H1 (cell line): ENCODE measurements at regions not wholly inside any gene's neighbourhood (a gene's known extent, or its start where the extent isn't known, plus 50 kb on each side); places are given as distances from the start of the nearest gene placed in this dataset.

Source experiments
- CTCF ChIA-PET: fragments of 300-600 bp; sonication (Branson Sonifier 250); formaldehyde crosslinking; loops from one replicate; lab custom pipeline; 2021; ENCODE audit not compliant: partially characterized antibody; lab: Charles Lee
- POLR2A ChIA-PET: fragments of 300-600 bp; sonication (Branson Sonifier 250); formaldehyde crosslinking; loops from one replicate; lab custom pipeline; 2021; ENCODE audit warnings: inconsistent platforms; ENCODE audit not compliant: partially characterized antibody; lab: Charles Lee
- DNase-seq, 2 experiments: peaks; one replicate each; pipeline versions ENCODE4 v3.0.0 to v3.0.0-alpha.2; 2010 to 2022; ENCODE audit warnings: low spot score in 2 of 2, low read depth in 1 of 2, mixed read lengths in 1 of 2
- FAIRE-seq: peaks from 2 replicates; lab custom pipeline; 2011; peaks lifted over from hg19 to GRCh38; lab: Jason Lieb, UNC
- H2AFZ ChIP-seq: 2 replicates; pipeline ENCODE4 v1.8.1; 2012; ENCODE audit warnings: low read length, inconsistent platforms
- H2AK5ac ChIP-seq: 2 replicates; pipeline ENCODE4 v1.6.1; 2013; ENCODE audit warnings: low read depth, low read length
- H2BK120ac ChIP-seq: replicated peaks from 2 replicates; pipeline ENCODE3; 2013; ENCODE audit warnings: low read depth, low read length, inconsistent platforms
- H2BK12ac ChIP-seq: 2 replicates; pipeline ENCODE4 v1.6.1; 2013; ENCODE audit warnings: low read depth, low read length
- H2BK15ac ChIP-seq: 2 replicates; pipeline ENCODE4 v1.6.1; 2013; ENCODE audit warnings: low read length
- H2BK20ac ChIP-seq: 2 replicates; pipeline ENCODE4 v1.6.1; 2013; ENCODE audit warnings: low read length
- H2BK5ac ChIP-seq: 2 replicates; pipeline ENCODE4 v1.6.1; 2013; ENCODE audit warnings: low read depth, low read length
- H3K14ac ChIP-seq: 2 replicates; pipeline ENCODE4 v1.6.1; 2013; ENCODE audit warnings: inconsistent platforms; ENCODE audit not compliant: insufficient read length
- H3K18ac ChIP-seq: 2 replicates; pipeline ENCODE4 v1.6.1; 2013; ENCODE audit warnings: low read length; ENCODE audit errors: extremely low read depth
- H3K23ac ChIP-seq: 2 replicates; pipeline ENCODE4 v1.6.1; 2013; ENCODE audit warnings: inconsistent platforms; ENCODE audit not compliant: insufficient read length
- H3K23me2 ChIP-seq: 2 replicates; pipeline ENCODE4 v1.6.1; 2013; ENCODE audit warnings: low read depth, low read length
- H3K27ac ChIP-seq: 2 replicates; pipeline ENCODE4 v1.6.1; 2011; ENCODE audit warnings: low read depth, low read length, inconsistent platforms
- H3K27me3 ChIP-seq, 4 experiments: replicated peaks in 1 of 4; 1 replicate in 1 of 4; 2 replicates in 3 of 4; pipeline versions ENCODE4 v1.6.1 to v1.8.1; 2011 to 2013; ENCODE audit warnings: low read length in 3 of 4, mild to moderate bottlenecking in 3 of 4, inconsistent platforms in 2 of 4, mixed read lengths in 2 of 4, moderate library complexity in 1 of 4; ENCODE audit not compliant: control insufficient read depth in 3 of 4, insufficient read depth in 3 of 4; ENCODE audit errors: extremely low read depth in 1 of 4
- H3K36me3 ChIP-seq, 4 experiments: 2 replicates each; pipeline versions ENCODE4 v1.6.1 to v1.8.1; 2011 to 2013; ENCODE audit warnings: mild to moderate bottlenecking in 4 of 4, low read length in 3 of 4, moderate library complexity in 2 of 4, control low read depth in 1 of 4, inconsistent platforms in 1 of 4; ENCODE audit not compliant: insufficient read depth in 4 of 4, control insufficient read depth in 2 of 4
- H3K4ac ChIP-seq: replicated peaks from 2 replicates; pipeline ENCODE3; 2013; ENCODE audit warnings: low read length, low read depth, mixed read lengths, inconsistent platforms; ENCODE audit not compliant: insufficient read length
- H3K4me1 ChIP-seq, 4 experiments: replicated peaks in 1 of 4; 1 replicate in 1 of 4; 2 replicates in 3 of 4; pipeline versions ENCODE4 v1.6.1 to v1.8.1; 2011 to 2013; ENCODE audit warnings: low read length in 3 of 4, inconsistent platforms in 2 of 4, mixed read lengths in 1 of 4; ENCODE audit not compliant: insufficient read depth in 4 of 4, control insufficient read depth in 3 of 4
- H3K4me2 ChIP-seq, 2 experiments: 2 replicates each; pipeline versions ENCODE4 v1.6.1 to v1.8.1; 2011 to 2013; ENCODE audit warnings: low read depth in 2 of 2, low read length in 2 of 2, control low read depth in 1 of 2, inconsistent platforms in 1 of 2, mild to moderate bottlenecking in 1 of 2; ENCODE audit not compliant: insufficient read depth in 1 of 2
- H3K4me3 ChIP-seq, 4 experiments: fragments of 200-600, 300-600 bp in 1 of 4; sonication (generic), shearing (Covaris generic), sonication (Bioruptor Twin) in 1 of 4; 2 replicates each; pipeline versions ENCODE4 v1.5.1 to v1.8.1; 2011 to 2016; ENCODE audit warnings: low read length in 4 of 4, low read depth in 3 of 4, control low read depth in 2 of 4, inconsistent platforms in 2 of 4, mild to moderate bottlenecking in 2 of 4, mixed read lengths in 1 of 4, moderate library complexity in 1 of 4; ENCODE audit not compliant: insufficient read depth in 2 of 4; ENCODE audit errors: extremely low read depth in 1 of 4
- H3K56ac ChIP-seq: replicated peaks from 2 replicates; pipeline ENCODE3; 2013; ENCODE audit warnings: low read depth, mild to moderate bottlenecking, mixed read lengths, low read length, inconsistent platforms; ENCODE audit not compliant: insufficient read length
- H3K79me1 ChIP-seq: 2 replicates; pipeline ENCODE4 v1.6.1; 2013; ENCODE audit warnings: low read depth, low read length, control low read depth
- H3K79me2 ChIP-seq, 2 experiments: 2 replicates each; pipeline versions ENCODE4 v1.6.1 to v1.8.1; 2012 to 2013; ENCODE audit warnings: low read length in 2 of 2, mild to moderate bottlenecking in 2 of 2, inconsistent platforms in 1 of 2; ENCODE audit not compliant: insufficient read depth in 2 of 2, control insufficient read depth in 1 of 2
- H3K9ac ChIP-seq, 4 experiments: replicated peaks in 1 of 4; 1 replicate in 1 of 4; 2 replicates in 3 of 4; pipeline versions ENCODE4 v1.6.1 to v1.8.1; 2011 to 2013; ENCODE audit warnings: low read depth in 3 of 4, low read length in 3 of 4, control low read depth in 2 of 4, mild to moderate bottlenecking in 2 of 4, moderate library complexity in 2 of 4, inconsistent platforms in 1 of 4; ENCODE audit errors: extremely low read depth in 1 of 4
- H3K9me3 ChIP-seq, 2 experiments: 2 replicates each; pipeline versions ENCODE4 v1.6.1 to v1.8.1; 2012 to 2013; ENCODE audit warnings: mild to moderate bottlenecking in 2 of 2, moderate library complexity in 2 of 2, control low read depth in 1 of 2, inconsistent platforms in 1 of 2, low read depth in 1 of 2, low read length in 1 of 2, mixed read lengths in 1 of 2; ENCODE audit not compliant: insufficient read depth in 2 of 2
- H4K20me1 ChIP-seq, 2 experiments: replicated peaks in 1 of 2; 2 replicates each; pipeline versions ENCODE3 to v1.8.1; 2011 to 2013; ENCODE audit warnings: inconsistent platforms in 2 of 2, low read length in 2 of 2, mild to moderate bottlenecking in 1 of 2; ENCODE audit not compliant: insufficient read depth in 2 of 2, control insufficient read depth in 1 of 2
- H4K5ac ChIP-seq: 2 replicates; pipeline ENCODE4 v1.6.1; 2013; ENCODE audit warnings: low read length, low read depth, mixed read lengths, inconsistent platforms; ENCODE audit not compliant: insufficient read length
- H4K8ac ChIP-seq: 2 replicates; pipeline ENCODE4 v1.8.0; 2013; ENCODE audit warnings: mild to moderate bottlenecking, moderate library complexity, low read length, inconsistent platforms; ENCODE audit not compliant: insufficient read depth; ENCODE audit errors: extremely low read depth
- H4K91ac ChIP-seq: replicated peaks from 2 replicates; pipeline ENCODE3; 2013; ENCODE audit warnings: low read length, mixed read lengths, inconsistent platforms; ENCODE audit not compliant: insufficient read length
- GTF2F1 ChIP-seq: IDR thresholded peaks from 2 replicates; pipeline ENCODE4 v1.6.1; 2012; ENCODE audit warnings: low read depth, low read length, improper control_type of control experiment, borderline replicate concordance
- KDM4A ChIP-seq: IDR thresholded peaks from one replicate; pipeline ENCODE4 v1.7.1; 2012; ENCODE audit warnings: low read depth, mild to moderate bottlenecking, moderate library complexity, low read length, inconsistent platforms; ENCODE audit not compliant: severe bottlenecking
- RXRA ChIP-seq: IDR thresholded peaks from 2 replicates; pipeline ENCODE4 v1.6.1; 2011; ENCODE audit warnings: low read depth, mild to moderate bottlenecking, low read length, moderate library complexity; ENCODE audit not compliant: insufficient read depth
- SIRT6 ChIP-seq: IDR thresholded peaks from one replicate; pipeline ENCODE4 v1.7.1; 2012; ENCODE audit warnings: low read length, inconsistent platforms
- SRF ChIP-seq: IDR thresholded peaks from 2 replicates; pipeline ENCODE4 v1.6.1; 2011; ENCODE audit warnings: mild to moderate bottlenecking, low read depth, low read length, moderate library complexity
- TBP ChIP-seq: IDR thresholded peaks from 2 replicates; pipeline ENCODE4 v1.6.1; 2011; ENCODE audit warnings: low read depth, low read length, improper control_type of control experiment
- whole genome bisulfite sequencing, 2 experiments: shearing (Covaris generic) in 1 of 2; methylation state at CpG; one replicate each; pipeline versions ENCODE4 v1.1.6 to v1.1.7; 2013 to 2015; ENCODE audit warnings: low lambda C conversion rate in 2 of 2, mixed read lengths in 2 of 2, inconsistent platforms in 1 of 2, low coverage in 1 of 2, missing lambda C conversion rate in 1 of 2; ENCODE audit not compliant: insufficient replicate concordance in 2 of 2, insufficient coverage in 1 of 2, insufficient read length in 1 of 2; ENCODE audit errors: extremely low coverage in 1 of 2, missing lambda C conversion rate in 1 of 2; 5-methylcytosine and 5-hydroxymethylcytosine counted together

DNA sequence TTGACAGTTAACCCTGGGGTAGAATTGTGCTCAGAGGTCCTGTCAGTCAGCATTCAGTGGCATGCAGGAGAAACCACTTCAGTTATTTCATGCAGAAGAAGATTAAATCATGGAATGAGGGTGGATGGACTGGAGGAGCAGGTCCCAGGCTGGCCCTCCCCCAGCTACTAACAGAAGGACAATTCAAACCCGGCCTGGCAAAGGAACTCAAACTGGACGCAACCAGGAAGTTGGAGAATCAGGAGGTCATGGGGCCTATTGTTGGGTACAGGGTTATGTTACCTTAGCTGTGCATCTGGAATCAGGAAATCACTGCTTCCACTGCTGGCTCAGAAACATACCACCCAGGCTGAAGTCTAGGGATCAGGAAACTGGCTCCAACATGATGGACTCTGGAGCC is 121.4 kb downstream of the GPAT3 start:
- H3K4me2 ChIP-seq = no peak overlapping the region
- H3K4ac ChIP-seq = no peak overlapping the region
- CTCF ChIA-PET = interaction anchor here (5.1 kb wide), 1 partner anchor 12 kb away, joined by 30 read pairs; no protein-coding TSS in a partner anchor
- no peaks in the 10 kb centered on the region for H3K9me3 ChIP-seq
- no peak overlapping the region for H4K5ac ChIP-seq
- no peak overlapping the region for H3K14ac ChIP-seq
- no peak for DNase-seq
- H3K23me2 ChIP-seq = no peaks in the 10 kb centered on the region
- no peak overlapping the region for H3K23ac ChIP-seq
- H3K9ac ChIP-seq = no peak overlapping the region
- no peak overlapping the region for H2AFZ ChIP-seq
- no peak overlapping the region for H3K4me3 ChIP-seq
- no peak overlapping the region for H2BK120ac ChIP-seq
- no peak for FAIRE-seq
- no peak overlapping the region for H4K8ac ChIP-seq
- no peak overlapping the region; the same call in 1 of the 2 replicates for H2AK5ac ChIP-seq
- POLR2A ChIA-PET = no interaction called here
- H4K91ac ChIP-seq = no peak overlapping the region
- TF ChIP-seq GTF2F1 (no peak), SRF (no peak), TBP (no peak), RXRA (no peak), KDM4A (no peak), SIRT6 (no peak)
- H3K18ac ChIP-seq = no peak overlapping the region
- no peaks in the 10 kb centered on the region for H3K27me3 ChIP-seq
- H2BK15ac ChIP-seq = no peak overlapping the region
- no peak overlapping the region for H3K56ac ChIP-seq
- no peaks in the 10 kb centered on the region for H4K20me1 ChIP-seq
- no peak overlapping the region for H2BK5ac ChIP-seq
- no peak overlapping the region for H2BK20ac ChIP-seq
- no peak overlapping the region; the same call in 1 of the 2 replicates for H2BK12ac ChIP-seq
- no peaks in the 10 kb centered on the region for H3K79me1 ChIP-seq
- peaks cover 0 to 4% (median 1%) of the 10 kb centered on the region in 4 experiments; a peak in 2 of 7 replicates for H3K4me1 ChIP-seq
- no peaks in the 10 kb centered on the region for H3K36me3 ChIP-seq
- H3K79me2 ChIP-seq = no peaks in the 10 kb centered on the region
- 50% methylated on average over 2 of the region's 2 CpGs; no CpG with 5 or more reads in 1 of the 2 experiments for WGBS, 2 experiments
- H3K27ac ChIP-seq = no peak overlapping the region
